Lower lobe of right lung (tissue), 2 donors: ENCODE measurements at regions not wholly inside any gene's neighbourhood (a gene's known extent, or its start where the extent isn't known, plus 50 kb on each side); places are given as distances from the start of the nearest gene placed in this dataset.

Experiments used
- ATAC-seq, 2 donors: fragments of 200-7000 bp; cut with Tn5 transposase; one replicate each; pipeline ENCODE4 v1.9.1; 2020 to 2022; ENCODE audit warnings: mild to moderate bottlenecking in 2 of 2, moderate library complexity in 2 of 2
- DNase-seq: peaks from one replicate; pipeline ENCODE4 v3.0.0-alpha.2; 2020
- H3K27ac ChIP-seq: fragments of 200-600 bp; one replicate; pipeline ENCODE4 v1.8.0; 2022
- H3K27me3 ChIP-seq: fragments of 200-600 bp; one replicate; pipeline ENCODE4 v1.8.0; 2022; ENCODE audit warnings: low read depth
- H3K36me3 ChIP-seq: fragments of 200-600 bp; one replicate; pipeline ENCODE4 v1.8.0; 2022; ENCODE audit warnings: mild to moderate bottlenecking
- H3K4me1 ChIP-seq: fragments of 200-600 bp; one replicate; pipeline ENCODE4 v1.8.0; 2022
- H3K4me3 ChIP-seq: fragments of 200-600 bp; one replicate; pipeline ENCODE4 v1.8.0; 2022; ENCODE audit warnings: mild to moderate bottlenecking
- H3K9me3 ChIP-seq: fragments of 200-600 bp; one replicate; pipeline ENCODE4 v1.8.0; 2022
- CTCF ChIP-seq: fragments of 200-600 bp; IDR thresholded peaks from one replicate; pipeline ENCODE4 v1.8.0; 2022; ENCODE audit warnings: antibody characterized with exemption, mild to moderate bottlenecking
- intact Hi-C: fragments of 100-400 bp; cut with DNase I; formaldehyde crosslinking; loops from one replicate; pipeline ENCODE4 v1.11.0; 2022
- donor health status: DM: no; HTN: yes; CAD: no; lungs with severe emphysema.

- H3K27ac ChIP-seq: no peak overlapping the region
- intact Hi-C loops: no loop called here
- DNase-seq: no peak
- H3K4me3 ChIP-seq: no peak overlapping the region
- no peak for ATAC-seq
- no peaks in the 10 kb centered on the region for H3K9me3 ChIP-seq
- TF ChIP-seq CTCF: no peak
- no peaks in the 10 kb centered on the region for H3K36me3 ChIP-seq
- H3K4me1 ChIP-seq: no peaks in the 10 kb centered on the region
- H3K27me3 ChIP-seq: no peaks in the 10 kb centered on the region
Measured at GRCh38 chr9:16247188-16247875, 623.1 kb downstream of the BNC2 start.

GRCh38 chr9:16248822-16249221 is 621.6 kb downstream of the BNC2 start:
- TF ChIP-seq CTCF: no peak
- no peak for ATAC-seq
- intact Hi-C loops: no loop called here
- Histone ChIP-seq H3K4me3 (no peak overlapping the region), H3K9me3 (no peaks in the 10 kb centered on the region), H3K36me3 (no peaks in the 10 kb centered on the region), H3K27me3 (no peaks in the 10 kb centered on the region), H3K4me1 (no peaks in the 10 kb centered on the region), H3K27ac (no peak overlapping the region)
- DNase-seq: no peak

GRCh38 chr9:16252616-16253015 is 617.9 kb downstream of the BNC2 start:
- no peak for TF ChIP-seq CTCF
- Histone ChIP-seq H3K27me3 (no peaks in the 10 kb centered on the region), H3K27ac (no peak overlapping the region), H3K9me3 (no peaks in the 10 kb centered on the region), H3K36me3 (no peaks in the 10 kb centered on the region), H3K4me3 (no peak overlapping the region), H3K4me1 (no peaks in the 10 kb centered on the region)
- no peak for ATAC-seq
- intact Hi-C loops: no loop called here
- no peak for DNase-seq

- no peak for ATAC-seq
Measured at GRCh38 chr9:16254674-16255073, 615.8 kb downstream of the BNC2 start.

GRCh38 chr9:16255217-16255616 is 615.3 kb downstream of the BNC2 start:
- H3K4me3 ChIP-seq: no peak overlapping the region
- H3K9me3 ChIP-seq: no peaks in the 10 kb centered on the region
- no peak for TF ChIP-seq CTCF
- intact Hi-C loops: no loop called here
- no peak for DNase-seq
- H3K27me3 ChIP-seq: no peaks in the 10 kb centered on the region
- H3K27ac ChIP-seq: no peak overlapping the region
- no peaks in the 10 kb centered on the region for H3K36me3 ChIP-seq
- no peaks in the 10 kb centered on the region for H3K4me1 ChIP-seq
- no peak for ATAC-seq

More at GRCh38 chr9:16254674-16255073, 615.8 kb downstream of the BNC2 start:
- H3K27me3 ChIP-seq: no peaks in the 10 kb centered on the region
- intact Hi-C loops: no loop called here
- H3K4me3 ChIP-seq: no peak overlapping the region
- H3K36me3 ChIP-seq: no peaks in the 10 kb centered on the region
- H3K27ac ChIP-seq: no peak overlapping the region
- DNase-seq: no peak
- no peaks in the 10 kb centered on the region for H3K4me1 ChIP-seq
- TF ChIP-seq CTCF: no peak
- no peaks in the 10 kb centered on the region for H3K9me3 ChIP-seq
